ENCODE measurements at regions not wholly inside any gene's neighbourhood (a gene's known extent, or its start where the extent isn't known, plus 50 kb on each side); places are given as distances from the start of the nearest gene placed in this dataset.

GRCh38 chr4:163930086-163930485 is 435.6 kb downstream of the TMA16 start:
- H3K4me3 ChIP-seq (ENCODE audit: low read depth, low read length), result no peak overlapping the region
- TF ChIP-seq, protein P1, sequence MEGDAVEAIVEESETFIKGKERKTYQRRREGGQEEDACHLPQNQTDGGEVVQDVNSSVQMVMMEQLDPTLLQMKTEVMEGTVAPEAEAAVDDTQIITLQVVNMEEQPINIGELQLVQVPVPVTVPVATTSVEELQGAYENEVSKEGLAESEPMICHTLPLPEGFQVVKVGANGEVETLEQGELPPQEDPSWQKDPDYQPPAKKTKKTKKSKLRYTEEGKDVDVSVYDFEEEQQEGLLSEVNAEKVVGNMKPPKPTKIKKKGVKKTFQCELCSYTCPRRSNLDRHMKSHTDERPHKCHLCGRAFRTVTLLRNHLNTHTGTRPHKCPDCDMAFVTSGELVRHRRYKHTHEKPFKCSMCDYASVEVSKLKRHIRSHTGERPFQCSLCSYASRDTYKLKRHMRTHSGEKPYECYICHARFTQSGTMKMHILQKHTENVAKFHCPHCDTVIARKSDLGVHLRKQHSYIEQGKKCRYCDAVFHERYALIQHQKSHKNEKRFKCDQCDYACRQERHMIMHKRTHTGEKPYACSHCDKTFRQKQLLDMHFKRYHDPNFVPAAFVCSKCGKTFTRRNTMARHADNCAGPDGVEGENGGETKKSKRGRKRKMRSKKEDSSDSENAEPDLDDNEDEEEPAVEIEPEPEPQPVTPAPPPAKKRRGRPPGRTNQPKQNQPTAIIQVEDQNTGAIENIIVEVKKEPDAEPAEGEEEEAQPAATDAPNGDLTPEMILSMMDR (IDR thresholded peaks at IDR 0.05; ENCODE audit: borderline replicate concordance, insufficient read depth, low read depth, low read length), result no peak

- H3K4me3 ChIP-seq (ENCODE audit: low read depth, low read length), result no peak overlapping the region
- TF ChIP-seq, protein P1 (IDR thresholded peaks at IDR 0.05; ENCODE audit: borderline replicate concordance, insufficient read depth, low read depth, low read length), result no peak
Measured at GRCh38 chr4:163932504-163932903, 438.0 kb downstream of the TMA16 start.

DNA sequence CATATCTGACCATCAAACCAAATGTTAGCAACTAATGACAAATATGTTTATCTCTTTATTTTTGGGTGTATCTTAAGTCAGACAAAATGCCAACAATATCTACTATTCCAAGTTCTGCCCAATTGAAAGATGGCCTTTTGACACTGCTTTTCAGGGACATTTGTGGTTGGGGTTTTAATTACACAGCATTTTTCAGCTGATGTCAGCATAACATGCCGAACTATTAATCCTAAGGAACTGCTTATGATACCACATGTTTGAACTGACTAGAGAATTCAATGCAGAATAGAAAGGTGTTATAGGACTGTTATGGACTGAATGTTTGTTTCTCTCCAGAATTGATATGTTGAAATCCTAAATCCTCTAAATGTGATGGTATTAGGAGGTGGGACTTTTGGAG is 445.1 kb downstream of the TMA16 start:
- TF ChIP-seq, protein P1 (IDR thresholded peaks at IDR 0.05; ENCODE audit: borderline replicate concordance, insufficient read depth, low read depth, low read length), result no peak
- no peak overlapping the region for H3K4me3 ChIP-seq (ENCODE audit: low read depth, low read length)

DNA sequence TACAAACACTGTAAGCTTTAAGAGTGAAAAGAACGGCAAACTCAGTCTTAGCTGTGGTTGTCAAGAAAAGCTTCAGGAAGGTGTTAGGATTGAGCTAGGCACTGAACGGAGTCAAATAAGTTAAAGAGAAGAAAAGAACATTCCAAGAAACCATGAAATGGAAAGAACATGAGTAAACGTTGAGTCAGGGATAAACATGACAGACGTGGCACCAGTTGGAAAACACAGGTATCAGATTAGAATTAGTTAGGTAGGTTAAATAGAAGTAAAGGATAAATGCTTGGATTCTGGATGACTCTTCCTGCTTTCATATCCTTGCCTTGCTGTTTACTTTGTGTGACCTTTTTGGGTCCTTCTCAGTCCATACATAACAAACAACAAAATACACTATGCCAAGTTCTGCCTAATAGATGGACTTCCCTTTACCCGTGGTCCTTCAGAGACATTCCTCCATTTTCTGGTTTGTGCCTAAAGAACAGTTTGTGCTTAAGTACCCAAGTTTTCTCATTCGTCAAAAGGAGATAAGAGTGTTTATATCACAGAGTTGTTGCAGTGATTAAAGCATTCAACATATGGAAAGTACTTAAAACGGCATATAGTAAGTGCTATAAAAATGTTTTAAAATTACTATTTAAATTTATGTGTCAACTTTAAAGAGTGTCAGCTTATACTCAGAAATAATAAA is 446.9 kb downstream of the TMA16 start:
- TF ChIP-seq, protein P1 (IDR thresholded peaks at IDR 0.05; ENCODE audit: borderline replicate concordance, insufficient read depth, low read depth, low read length), result no peak
- H3K4me3 ChIP-seq (ENCODE audit: low read depth, low read length), result no peak overlapping the region

DNA sequence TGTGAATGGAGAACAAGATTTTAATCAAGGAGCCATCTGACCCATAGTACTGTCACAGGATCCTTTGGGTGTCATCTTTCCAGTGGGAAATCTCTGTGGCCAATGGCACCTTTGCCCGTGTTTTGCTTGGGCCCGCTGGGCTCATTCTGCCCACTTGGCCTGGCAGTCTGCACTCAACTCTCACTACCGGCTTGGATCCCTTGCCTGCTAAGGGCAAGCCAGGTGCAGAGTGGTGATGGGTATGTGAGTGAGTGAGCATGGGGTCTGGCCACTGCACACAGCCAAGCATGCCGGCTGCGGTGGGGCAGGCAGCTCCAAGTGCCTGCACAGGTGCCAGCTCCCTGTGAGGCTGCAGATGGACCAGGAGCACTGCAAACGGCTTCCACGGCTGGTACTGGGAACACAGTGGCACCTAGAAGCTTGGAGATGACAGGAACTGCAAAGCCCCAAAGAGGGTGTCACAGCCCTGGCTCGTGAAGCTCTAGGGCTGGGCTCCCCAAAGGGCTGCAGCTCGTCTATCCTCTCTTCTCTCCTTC is 454.5 kb downstream of the TMA16 start:
- no peak overlapping the region for H3K4me3 ChIP-seq (ENCODE audit: low read depth, low read length)
- TF ChIP-seq, protein P1 (IDR thresholded peaks at IDR 0.05; ENCODE audit: borderline replicate concordance, insufficient read depth, low read depth, low read length), result no peak

- TF ChIP-seq, protein P1 (IDR thresholded peaks at IDR 0.05; ENCODE audit: borderline replicate concordance, insufficient read depth, low read depth, low read length), result no peak
Measured at GRCh38 chr4:163949976-163950601, 455.6 kb downstream of the TMA16 start.

DNA sequence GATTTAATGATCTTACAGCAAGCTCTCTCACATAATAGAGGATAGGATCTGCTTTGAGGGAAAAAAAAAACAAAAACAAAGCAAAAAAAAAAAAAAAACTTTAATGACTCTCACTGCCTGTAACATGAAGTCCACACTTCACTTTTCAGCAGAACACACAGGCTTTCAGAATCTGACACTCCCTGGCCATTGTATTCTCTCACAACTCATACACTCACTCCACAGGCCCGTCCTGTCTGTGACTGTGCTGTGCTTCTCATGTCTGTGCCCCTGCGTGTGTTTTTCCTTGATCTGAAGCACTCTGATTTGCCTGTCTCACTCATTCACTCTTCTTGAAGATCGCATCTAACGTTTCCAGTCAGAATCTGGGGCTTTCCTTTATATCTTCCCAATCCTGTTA is 460.8 kb downstream of the TMA16 start:
- TF ChIP-seq, protein P1 (IDR thresholded peaks at IDR 0.05; ENCODE audit: borderline replicate concordance, insufficient read depth, low read depth, low read length), result no peak
- no peak overlapping the region for H3K4me3 ChIP-seq (ENCODE audit: low read depth, low read length)

More at GRCh38 chr4:163949976-163950601, 455.6 kb downstream of the TMA16 start:
- no peak overlapping the region for H3K4me3 ChIP-seq (ENCODE audit: low read depth, low read length)
